SIG-M5 (cell line): ENCODE measurements at regions not wholly inside any gene's neighbourhood (a gene's known extent, or its start where the extent isn't known, plus 50 kb on each side); places are given as distances from the start of the nearest gene placed in this dataset.

ENCODE experiments used
- DNase-seq: peaks from one replicate; lab custom pipeline; 2025; lab: John Stamatoyannopoulos, UW

GRCh38 chr12:24473097-24473496 is 475.8 kb downstream of the BCAT1 start:
- DNase-seq: no peak

DNA sequence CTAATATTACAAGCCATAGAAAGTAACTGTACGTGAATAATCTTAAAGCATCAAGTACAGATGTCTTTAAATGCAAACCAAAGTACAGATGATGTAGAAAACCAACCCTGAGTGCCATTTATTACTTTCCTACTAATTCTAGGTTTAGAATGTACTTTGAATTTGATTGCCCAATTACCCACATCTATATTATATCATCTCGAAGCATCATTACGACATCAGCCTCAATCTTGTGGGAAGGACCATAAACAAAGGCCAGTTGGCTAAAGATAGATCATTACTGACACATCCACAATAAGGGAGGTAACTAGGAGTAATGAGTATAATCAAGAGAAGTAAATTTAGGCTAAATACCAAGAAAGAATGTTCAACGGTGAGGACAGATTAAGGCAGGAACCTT is 478.9 kb downstream of the BCAT1 start:
- DNase-seq: no peak

- no peak for DNase-seq
Measured at GRCh38 chr12:24469089-24469488, 479.8 kb downstream of the BCAT1 start.

DNA sequence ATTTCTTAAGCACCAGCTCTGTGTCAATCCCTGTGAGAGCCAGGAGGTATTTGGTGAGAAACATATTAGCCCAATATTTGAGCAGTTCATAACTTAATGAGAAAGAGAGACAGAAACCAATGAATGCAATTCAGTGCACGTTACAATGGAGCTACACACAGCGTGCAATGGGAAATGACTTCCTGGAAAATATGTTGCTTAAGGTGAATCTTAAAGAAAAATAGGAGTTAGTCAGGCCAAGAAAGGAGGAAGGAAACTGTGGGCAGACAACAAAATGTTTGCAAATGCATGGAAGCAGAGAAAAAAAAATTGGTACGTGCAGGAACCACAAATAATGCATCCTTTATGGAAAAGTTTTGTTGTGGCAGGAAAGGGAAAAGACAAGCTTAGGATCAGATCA is 481.7 kb downstream of the BCAT1 start:
- no peak for DNase-seq

DNA sequence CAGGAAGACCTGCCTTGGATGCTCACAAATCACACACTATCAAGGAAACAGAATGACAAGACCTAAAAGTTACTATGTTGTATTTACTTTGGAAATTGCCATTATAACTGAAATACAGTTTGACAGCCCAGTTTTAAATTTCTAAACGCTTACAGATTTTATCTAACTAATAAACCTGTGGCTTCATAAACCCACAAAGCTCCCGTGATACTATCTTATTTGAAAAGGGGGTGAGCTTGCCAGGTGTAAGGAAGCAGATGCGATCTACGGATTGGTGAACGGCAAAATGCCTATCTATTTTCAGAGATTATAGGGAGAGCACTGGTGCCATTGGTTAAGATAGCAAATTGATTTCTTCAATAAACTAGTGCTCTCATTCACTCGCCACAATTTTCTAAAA is 485.5 kb downstream of the BCAT1 start:
- no peak for DNase-seq

DNA sequence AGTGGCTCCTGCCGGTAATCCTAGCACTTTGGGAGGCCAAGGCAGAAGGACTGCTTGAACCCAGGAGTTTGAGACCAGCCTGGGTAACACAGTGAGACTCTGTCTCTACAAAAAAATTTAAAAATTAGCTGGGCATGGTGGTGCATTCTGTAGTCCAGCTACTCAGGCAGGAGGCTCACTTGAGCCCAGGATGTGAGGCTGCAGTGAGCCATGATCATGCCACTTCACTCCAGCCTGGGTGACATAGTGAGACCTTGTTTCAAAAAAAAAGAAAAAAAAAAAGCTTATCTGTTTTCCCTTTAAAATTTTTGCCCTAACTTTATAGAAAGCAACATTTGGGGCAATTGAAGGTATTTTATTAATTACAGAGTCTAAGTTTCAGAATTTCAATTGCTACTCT is 486.0 kb downstream of the BCAT1 start:
- DNase-seq: no peak

GRCh38 chr12:24460506-24460905 is 488.4 kb downstream of the BCAT1 start:
- DNase-seq: no peak

DNA sequence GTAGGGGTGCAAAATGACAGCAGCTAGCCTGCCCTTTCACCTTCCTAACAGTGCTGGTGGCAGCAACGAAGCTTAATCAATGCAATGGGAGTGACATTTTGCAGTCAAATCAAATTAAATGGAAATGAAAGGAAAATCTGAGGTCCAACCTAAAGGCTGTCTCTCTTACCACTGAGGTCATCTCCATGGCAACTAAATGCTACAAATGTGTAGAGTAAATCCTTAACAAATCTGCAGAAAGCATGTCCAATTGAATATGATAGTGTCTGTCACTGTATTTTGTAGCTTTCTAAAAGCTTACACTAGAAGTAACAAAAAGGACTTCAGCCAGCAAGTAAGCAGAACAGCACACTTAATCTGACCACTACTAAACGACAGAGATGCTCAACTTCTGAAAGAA is 488.8 kb downstream of the BCAT1 start:
- DNase-seq: no peak

- DNase-seq: no peak
Measured at GRCh38 chr12:24455811-24456210, 493.1 kb downstream of the BCAT1 start.

DNA sequence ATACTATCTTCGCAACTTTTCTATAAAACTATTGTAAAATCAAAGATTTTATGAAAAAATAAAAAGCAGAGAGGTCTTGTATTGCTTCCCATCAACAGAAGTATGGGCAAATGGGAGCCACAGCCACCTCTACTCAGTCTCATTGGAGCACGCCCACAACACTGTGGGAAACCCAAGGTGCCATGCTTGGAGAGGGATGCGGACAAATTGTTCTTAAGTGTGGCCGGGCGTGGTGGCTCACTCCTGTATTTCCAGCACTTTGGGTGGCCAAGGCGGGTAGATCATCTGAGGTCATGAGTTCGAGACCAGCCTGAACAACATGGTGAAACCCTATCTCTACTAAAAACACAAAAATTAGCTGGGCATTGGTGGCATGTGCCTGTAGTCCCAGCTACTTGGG is 498.2 kb upstream of the SOX5 start:
- DNase-seq: no peak

GRCh38 chr12:24446287-24446686 is 496.8 kb upstream of the SOX5 start:
- DNase-seq: no peak

GRCh38 chr12:24444634-24445033 is 495.2 kb upstream of the SOX5 start:
- no peak for DNase-seq

- DNase-seq: no peak
Measured at GRCh38 chr12:24441458-24441857, 492.0 kb upstream of the SOX5 start.

DNA sequence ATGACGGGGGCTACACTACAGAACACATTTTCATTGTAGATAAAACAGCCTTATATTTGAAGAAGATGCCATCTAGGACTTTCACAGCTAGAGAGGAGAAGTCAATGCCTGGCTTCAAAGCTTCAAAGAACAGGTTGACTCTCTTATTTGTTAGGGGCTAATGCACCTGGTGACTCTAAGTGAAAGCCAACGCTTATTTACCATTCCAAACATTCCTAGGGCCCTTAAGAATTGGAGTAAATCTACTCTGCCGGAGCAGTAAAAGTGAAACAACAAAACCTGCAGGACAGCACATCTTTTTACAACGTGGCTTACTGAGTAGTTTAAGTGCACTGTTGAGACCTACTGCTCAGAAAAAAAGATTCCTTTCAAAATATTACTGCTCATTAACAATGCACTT is 487.2 kb upstream of the SOX5 start:
- no peak for DNase-seq

DNA sequence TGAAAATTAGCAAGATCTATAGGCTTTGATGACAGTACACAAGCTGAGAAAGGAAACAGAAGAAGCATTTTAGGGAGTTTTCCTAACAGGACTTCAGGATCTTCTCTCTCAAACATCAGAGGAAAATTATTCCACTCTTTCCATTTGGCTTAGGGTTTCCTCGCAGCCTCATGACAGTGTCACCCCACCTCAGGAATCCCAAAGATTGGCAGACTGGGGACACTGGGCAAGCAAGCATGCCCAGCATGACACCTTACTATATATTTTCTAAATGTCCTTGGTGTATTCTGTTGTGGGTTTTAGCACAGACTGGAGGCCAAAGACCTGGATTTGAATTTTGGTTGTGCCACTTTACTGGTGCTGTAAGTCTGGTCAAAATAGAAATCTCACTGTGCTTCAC is 482.4 kb upstream of the SOX5 start:
- DNase-seq: no peak

DNA sequence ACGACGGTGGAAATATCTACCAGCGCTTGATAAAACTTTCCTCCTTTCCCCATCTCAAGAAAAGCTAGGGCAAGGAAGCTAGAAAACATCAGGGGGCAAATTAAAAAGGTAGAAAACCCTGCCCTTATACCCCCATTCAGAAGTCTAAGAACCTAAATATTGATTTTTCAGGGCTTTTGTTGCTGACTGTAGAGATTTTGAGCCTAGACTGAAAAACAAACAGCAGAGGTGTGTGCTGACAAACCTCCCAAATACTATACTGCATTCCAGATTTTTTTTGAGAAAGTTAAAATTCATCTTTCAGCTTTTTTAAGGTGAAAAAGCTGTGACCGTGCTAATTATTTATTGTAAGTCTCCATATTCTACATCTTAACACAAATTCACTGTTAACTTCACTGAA is 478.3 kb upstream of the SOX5 start:
- DNase-seq: no peak

DNA sequence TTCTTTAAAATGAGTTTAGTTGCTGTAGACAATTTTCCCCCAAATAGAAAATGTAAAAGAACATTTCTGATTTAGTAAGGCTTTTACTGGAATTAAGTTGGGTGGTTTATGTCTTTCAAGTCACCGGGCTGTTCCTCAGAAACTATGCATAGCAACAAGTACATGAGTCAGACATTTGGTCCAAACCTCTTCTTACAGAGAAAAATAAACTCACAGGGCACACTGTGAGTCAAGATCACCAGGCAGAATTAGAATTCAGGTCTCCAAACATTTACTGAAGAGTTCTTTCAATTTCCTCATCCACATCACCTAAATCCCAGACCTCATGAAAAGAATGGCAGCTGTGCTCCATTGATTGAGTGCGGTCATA is 476.1 kb upstream of the SOX5 start:
- DNase-seq: no peak

DNA sequence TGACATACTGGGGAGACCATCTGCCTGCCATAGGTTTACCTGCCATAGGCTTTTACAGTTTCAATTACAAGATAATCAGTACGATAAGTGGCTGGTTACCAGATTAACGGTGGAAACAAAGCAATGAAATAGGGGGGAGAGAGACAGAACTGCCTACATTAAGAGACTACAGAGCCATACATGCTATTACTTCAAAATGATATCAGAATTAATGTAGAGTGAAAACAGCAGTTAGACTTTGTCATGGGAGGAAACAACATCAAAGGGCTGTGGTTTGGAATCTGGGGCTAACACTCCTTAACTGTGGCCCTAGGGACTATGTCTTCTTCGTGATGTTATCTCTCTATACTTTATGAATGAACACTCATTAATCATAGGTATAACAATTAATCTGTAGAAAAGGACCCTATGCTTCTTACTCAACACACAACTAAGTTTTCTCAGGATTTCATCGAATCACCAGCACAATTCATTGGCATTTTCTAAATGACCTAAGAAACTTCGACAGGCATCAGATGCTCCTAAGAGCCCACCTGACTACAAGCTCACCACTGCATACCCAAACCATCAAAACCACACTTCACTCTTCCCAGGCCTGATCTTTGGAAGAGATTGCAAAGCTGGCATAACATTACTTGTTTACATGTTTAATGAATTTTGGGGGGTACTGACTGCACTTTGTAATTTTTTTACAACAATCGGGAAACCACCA is 475.6 kb upstream of the SOX5 start:
- DNase-seq: no peak

DNA sequence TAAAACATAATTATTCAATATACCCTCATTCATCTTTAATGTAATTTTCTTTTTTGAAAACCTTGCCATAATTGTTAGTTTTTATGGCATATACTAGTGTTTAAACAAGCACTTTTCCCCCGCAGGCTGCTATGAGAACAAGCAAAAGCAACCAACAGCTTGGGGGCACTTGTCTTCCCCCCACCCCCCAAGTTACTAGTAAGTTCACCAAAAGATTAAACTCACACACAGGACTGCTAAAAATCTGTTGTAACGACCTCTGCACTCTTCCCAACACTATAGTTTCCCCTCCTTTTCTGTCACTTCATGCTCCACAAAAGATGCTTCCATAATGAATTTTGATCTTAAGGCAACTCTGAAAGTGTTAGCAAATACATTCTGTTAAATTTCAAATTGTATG is 474.9 kb upstream of the SOX5 start:
- DNase-seq: no peak

DNA sequence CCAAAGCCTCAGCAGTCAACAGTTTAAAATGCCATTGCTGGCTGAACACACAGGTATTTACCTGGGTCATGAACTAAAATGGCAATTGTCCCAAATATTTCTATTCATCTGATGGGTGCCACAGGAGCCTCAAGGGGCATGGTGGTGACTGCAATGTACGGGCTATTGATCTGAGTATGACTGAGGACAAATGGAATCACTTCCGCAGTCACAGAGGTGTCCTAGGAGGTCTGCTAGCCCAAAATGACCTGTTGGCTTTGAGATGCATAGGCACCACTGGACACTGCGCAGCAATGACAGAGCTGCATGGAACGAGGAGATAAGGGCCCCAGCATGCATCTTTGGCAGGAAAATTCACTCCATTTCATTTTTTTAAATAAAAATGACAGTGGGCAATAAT is 474.1 kb upstream of the SOX5 start:
- no peak for DNase-seq

GRCh38 chr12:24421759-24422158 is 472.3 kb upstream of the SOX5 start:
- DNase-seq: no peak

DNA sequence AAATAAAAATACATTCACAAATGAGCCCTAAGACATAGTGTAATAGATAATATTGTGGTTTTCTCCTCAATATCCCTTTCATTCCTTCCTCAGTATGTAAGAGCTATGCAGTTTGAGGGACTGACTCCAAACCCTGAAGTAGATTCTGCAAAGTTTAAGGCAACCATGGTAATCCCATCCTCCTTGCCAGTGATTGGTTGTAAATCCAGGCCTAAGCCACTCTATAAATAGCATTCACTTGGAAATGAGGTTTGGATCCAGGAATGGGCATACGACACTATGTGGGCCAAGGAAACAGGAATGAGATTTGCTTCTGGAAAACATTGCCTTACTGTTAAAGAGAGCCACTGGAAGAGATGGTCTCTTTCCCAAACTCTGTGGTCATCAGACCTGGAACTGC is 468.7 kb upstream of the SOX5 start:
- no peak for DNase-seq

- no peak for DNase-seq
Measured at GRCh38 chr12:24416423-24417109, 467.1 kb upstream of the SOX5 start.

GRCh38 chr12:24415934-24416333 is 466.5 kb upstream of the SOX5 start:
- no peak for DNase-seq
